Fibroblast of lung (primary cell): ENCODE measurements at regions not wholly inside any gene's neighbourhood (a gene's known extent, or its start where the extent isn't known, plus 50 kb on each side); places are given as distances from the start of the nearest gene placed in this dataset.

ENCODE experiments used
- CTCF ChIP-seq, 2 donors: IDR thresholded peaks in 1 of 2; conservative IDR thresholded peaks in 1 of 2; 1 replicate in 1 of 2; 2 replicates in 1 of 2; pipeline ENCODE4 v1.5.1; 2011 to 2012; ENCODE audit warnings: low read length in 2 of 2, control low read depth in 1 of 2, inconsistent platforms in 1 of 2, low read depth in 1 of 2, mild to moderate bottlenecking in 1 of 2
- EZH2 ChIP-seq: IDR thresholded peaks from 2 replicates; pipeline ENCODE4 v1.5.1; 2012; ENCODE audit warnings: low read length, control low read depth, mild to moderate bottlenecking; ENCODE audit errors: missing control alignments

GRCh38 chr20:56758706-56759105, 129.6 kb downstream of the TFAP2C start:
- TF ChIP-seq CTCF (conservative IDR thresholded peaks at IDR 0.05 in 1 of 2, IDR thresholded peaks at IDR 0.05 in 1 of 2; ENCODE audit: low read depth in 1 of 2, low read length in 2 of 2) = no peak
- no peak for TF ChIP-seq EZH2
